Ishikawa (cell line): ENCODE measurements at regions not wholly inside any gene's neighbourhood (a gene's known extent, or its start where the extent isn't known, plus 50 kb on each side); places are given as distances from the start of the nearest gene placed in this dataset.

Source experiments
- CEBPB ChIP-seq: IDR thresholded peaks from 2 replicates; pipeline ENCODE4 v1.6.1; 2012
- CREB1 ChIP-seq: IDR thresholded peaks from 2 replicates; pipeline ENCODE4 v1.6.1; 2012; ENCODE audit warnings: low read depth
- EGR1 ChIP-seq: IDR thresholded peaks from 2 replicates; pipeline ENCODE4 v1.6.1; 2012
- EP300 ChIP-seq: IDR thresholded peaks from 2 replicates; pipeline ENCODE4 v1.6.1; 2012; ENCODE audit warnings: borderline replicate concordance
- FOXM1 ChIP-seq: IDR thresholded peaks from 2 replicates; pipeline ENCODE4 v1.6.1; 2012; ENCODE audit warnings: low read depth, borderline replicate concordance
- MAX ChIP-seq: IDR thresholded peaks from 2 replicates; pipeline ENCODE4 v1.6.1; 2012
- NFIC ChIP-seq: IDR thresholded peaks from 2 replicates; pipeline ENCODE4 v1.6.1; 2012
- RAD21 ChIP-seq: IDR thresholded peaks from 2 replicates; pipeline ENCODE4 v1.6.1; 2012; ENCODE audit warnings: low read depth
- TAF1 ChIP-seq: IDR thresholded peaks from 2 replicates; pipeline ENCODE4 v1.6.1; 2012; ENCODE audit warnings: low read depth, mild to moderate bottlenecking
- TCF12 ChIP-seq: IDR thresholded peaks from 2 replicates; pipeline ENCODE4 v1.6.1; 2012; ENCODE audit warnings: low read depth
- TEAD4 ChIP-seq: IDR thresholded peaks from 2 replicates; pipeline ENCODE4 v1.6.1; 2012
- USF1 ChIP-seq: IDR thresholded peaks from 2 replicates; pipeline ENCODE4 v1.6.1; 2012
- YY1 ChIP-seq: IDR thresholded peaks from 2 replicates; pipeline ENCODE4 v1.6.1; 2012; ENCODE audit warnings: low read depth
- ZBTB7A ChIP-seq: IDR thresholded peaks from 2 replicates; pipeline ENCODE4 v1.6.1; 2012; ENCODE audit warnings: low read depth
- TF ChIP-seq, protein P1 (sequence below): IDR thresholded peaks from 2 replicates; pipeline ENCODE4 v1.6.1; 2012; ENCODE audit warnings: low read depth, mild to moderate bottlenecking

DNA sequence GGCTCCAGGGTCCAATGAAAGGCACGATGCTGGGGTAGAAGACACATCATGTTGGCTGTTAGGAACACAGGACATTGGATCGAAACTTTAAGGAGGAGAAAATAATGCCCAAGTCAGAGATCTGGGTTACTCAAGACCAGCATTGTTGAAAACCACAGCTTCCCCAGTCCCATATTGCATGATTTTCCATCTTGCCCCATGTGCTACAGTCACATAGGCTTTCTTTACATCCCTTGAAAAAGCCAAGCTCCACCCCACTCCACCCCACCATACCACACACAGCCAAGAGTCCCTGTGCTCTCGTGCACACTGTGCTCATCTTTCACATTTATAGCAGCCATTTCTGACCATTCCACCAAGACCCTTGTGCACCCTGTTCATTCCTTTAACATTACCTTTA lies 636.2 kb downstream of the DIAPH3 start:
- TF ChIP-seq, protein P1, sequence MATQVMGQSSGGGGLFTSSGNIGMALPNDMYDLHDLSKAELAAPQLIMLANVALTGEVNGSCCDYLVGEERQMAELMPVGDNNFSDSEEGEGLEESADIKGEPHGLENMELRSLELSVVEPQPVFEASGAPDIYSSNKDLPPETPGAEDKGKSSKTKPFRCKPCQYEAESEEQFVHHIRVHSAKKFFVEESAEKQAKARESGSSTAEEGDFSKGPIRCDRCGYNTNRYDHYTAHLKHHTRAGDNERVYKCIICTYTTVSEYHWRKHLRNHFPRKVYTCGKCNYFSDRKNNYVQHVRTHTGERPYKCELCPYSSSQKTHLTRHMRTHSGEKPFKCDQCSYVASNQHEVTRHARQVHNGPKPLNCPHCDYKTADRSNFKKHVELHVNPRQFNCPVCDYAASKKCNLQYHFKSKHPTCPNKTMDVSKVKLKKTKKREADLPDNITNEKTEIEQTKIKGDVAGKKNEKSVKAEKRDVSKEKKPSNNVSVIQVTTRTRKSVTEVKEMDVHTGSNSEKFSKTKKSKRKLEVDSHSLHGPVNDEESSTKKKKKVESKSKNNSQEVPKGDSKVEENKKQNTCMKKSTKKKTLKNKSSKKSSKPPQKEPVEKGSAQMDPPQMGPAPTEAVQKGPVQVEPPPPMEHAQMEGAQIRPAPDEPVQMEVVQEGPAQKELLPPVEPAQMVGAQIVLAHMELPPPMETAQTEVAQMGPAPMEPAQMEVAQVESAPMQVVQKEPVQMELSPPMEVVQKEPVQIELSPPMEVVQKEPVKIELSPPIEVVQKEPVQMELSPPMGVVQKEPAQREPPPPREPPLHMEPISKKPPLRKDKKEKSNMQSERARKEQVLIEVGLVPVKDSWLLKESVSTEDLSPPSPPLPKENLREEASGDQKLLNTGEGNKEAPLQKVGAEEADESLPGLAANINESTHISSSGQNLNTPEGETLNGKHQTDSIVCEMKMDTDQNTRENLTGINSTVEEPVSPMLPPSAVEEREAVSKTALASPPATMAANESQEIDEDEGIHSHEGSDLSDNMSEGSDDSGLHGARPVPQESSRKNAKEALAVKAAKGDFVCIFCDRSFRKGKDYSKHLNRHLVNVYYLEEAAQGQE = no peak
- TF ChIP-seq MAX = no peak
- TF ChIP-seq TEAD4 = no peak
- TF ChIP-seq CREB1 = no peak
- TF ChIP-seq FOXM1 = no peak
- no peak for TF ChIP-seq TAF1
- TF ChIP-seq TCF12 = no peak
- TF ChIP-seq ZBTB7A = no peak
- no peak for TF ChIP-seq CEBPB
- TF ChIP-seq USF1 = no peak
- TF ChIP-seq YY1 = no peak

DNA sequence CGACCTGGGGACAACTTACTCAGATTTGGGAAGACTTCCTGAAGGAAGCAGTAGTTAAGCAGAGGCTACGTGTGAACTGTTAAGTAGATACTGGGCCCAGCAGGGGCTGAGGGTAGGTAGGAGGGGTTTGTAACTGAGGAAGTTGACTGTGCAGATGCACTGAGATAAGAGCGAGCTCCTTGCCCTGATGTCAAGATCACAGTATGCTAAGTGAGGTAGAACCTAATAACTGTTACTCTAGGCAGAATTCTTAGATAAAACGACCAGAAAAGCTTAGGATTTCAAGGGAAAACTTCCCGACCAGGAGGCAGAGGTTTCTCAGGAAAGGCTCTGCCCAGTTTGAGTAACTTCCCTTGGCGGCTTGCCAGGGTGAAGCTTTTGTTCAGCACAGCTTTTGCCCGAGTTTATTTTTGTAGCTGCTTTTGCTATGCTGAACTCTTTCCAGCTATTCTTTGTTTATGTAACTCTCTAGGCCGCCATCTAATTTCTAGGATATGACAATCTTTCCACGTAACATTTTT lies 632.1 kb downstream of the DIAPH3 start:
- peak; percentile 2; the same call in 1 of the 2 replicates for TF ChIP-seq RAD21
- 0 out of 2 replicates have a peak, but pooled peaks have one; percentile 5 for TF ChIP-seq EP300
- no peak for TF ChIP-seq FOXM1
- TF ChIP-seq TAF1 = no peak
- TF ChIP-seq NFIC = peak; percentile 74

- TF ChIP-seq TCF12 (no peak), CREB1 (no peak), USF1 (no peak), TEAD4 (peak; percentile 71), EGR1 (no peak), ZBTB7A (no peak), TAF1 (no peak), YY1 (no peak)
These were observed 631.3 kb downstream of the DIAPH3 start for GRCh38 chr13:59532405-59532804.

DNA sequence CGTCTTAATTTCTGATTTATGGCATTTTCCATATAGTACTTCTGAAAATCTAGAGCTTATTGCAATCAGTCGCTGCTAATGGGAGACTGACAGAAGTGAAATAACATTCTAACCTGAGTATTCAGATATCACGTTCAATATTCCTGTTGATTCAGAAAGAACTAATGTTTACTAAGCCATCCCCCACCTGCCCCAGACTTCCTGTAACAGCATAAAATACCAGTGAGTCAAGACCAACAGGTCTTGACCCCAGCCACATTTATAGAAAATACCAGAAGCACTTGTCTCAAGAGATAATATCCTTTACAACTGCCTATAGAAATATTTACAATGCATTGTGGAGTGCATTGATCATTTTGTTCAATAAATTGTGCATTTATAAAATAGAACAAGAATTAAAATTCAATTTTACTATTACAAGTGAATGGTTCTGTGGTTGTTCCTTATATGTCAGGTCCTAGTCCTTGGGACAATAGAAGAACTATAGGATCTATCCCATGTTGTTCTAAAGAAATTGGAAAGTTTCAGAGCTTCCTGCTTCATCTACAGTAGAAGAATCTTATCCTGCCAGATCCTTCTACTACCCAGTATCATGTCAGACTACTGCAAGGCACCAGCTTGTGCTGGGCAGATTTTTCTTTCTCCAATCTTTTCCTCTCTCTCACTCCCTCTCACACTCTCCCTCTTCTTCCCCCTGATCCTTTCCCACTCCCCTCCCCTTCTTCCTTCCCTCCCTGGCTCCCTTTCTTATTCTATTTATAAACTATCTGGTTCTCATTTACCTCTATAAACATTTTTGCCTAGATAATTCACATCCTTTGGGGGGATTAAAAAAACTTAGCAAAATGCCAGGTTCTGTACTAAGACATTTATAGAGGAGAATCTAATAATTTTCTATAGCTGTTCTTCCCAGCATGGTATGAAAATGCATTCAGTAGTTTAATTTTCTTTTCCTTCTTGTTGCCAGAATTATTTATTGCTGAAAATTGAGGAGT lies 629.9 kb downstream of the DIAPH3 start:
- TF ChIP-seq CREB1 (no peak), FOXM1 (no peak)

- TF ChIP-seq, protein P1 = no peak
- TF ChIP-seq MAX (no peak), EGR1 (no peak), YY1 (no peak), TAF1 (no peak), CEBPB (no peak)
These were observed 628.9 kb downstream of the DIAPH3 start for GRCh38 chr13:59534806-59535205.

- no peak for TF ChIP-seq TAF1
- TF ChIP-seq USF1 = no peak
- TF ChIP-seq EGR1 = no peak
- no peak for TF ChIP-seq FOXM1
- no peak for TF ChIP-seq MAX
- TF ChIP-seq YY1 = no peak
- TF ChIP-seq, protein P1 = no peak
- TF ChIP-seq TEAD4 = no peak
- TF ChIP-seq TCF12 = no peak
- no peak for TF ChIP-seq CEBPB
- TF ChIP-seq NFIC = no peak
- TF ChIP-seq ZBTB7A = no peak
- no peak for TF ChIP-seq CREB1
- TF ChIP-seq EP300 = no peak
These were observed 626.2 kb downstream of the DIAPH3 start for GRCh38 chr13:59537500-59537899.
